ENCODE measurements at regions not wholly inside any gene's neighbourhood (a gene's known extent, or its start where the extent isn't known, plus 50 kb on each side); places are given as distances from the start of the nearest gene placed in this dataset.

- peak; percentile 58; the same call in 1 of the 2 replicates for TF ChIP-seq ZBTB20 (CRISPR knock-in tag; IDR thresholded peaks at IDR 0.05; ENCODE audit: borderline replicate concordance, low read depth)
- no peak for TF ChIP-seq SUZ12 (IDR thresholded peaks at IDR 0.05; ENCODE audit: low read depth, low read length)
- no peak for TF ChIP-seq AGO1 (IDR thresholded peaks at IDR 0.05; ENCODE audit: low read depth, low read length, poor library complexity, severe bottlenecking)
- peak; percentile 80; the same call in 1 of the 2 replicates for TF ChIP-seq HOMEZ (CRISPR knock-in tag; IDR thresholded peaks at IDR 0.05; ENCODE audit: low read depth)
- no peak for TF ChIP-seq ZNF318 (CRISPR knock-in tag; IDR thresholded peaks at IDR 0.05)
- TF ChIP-seq ZNF761 (CRISPR knock-in tag; conservative IDR thresholded peaks at IDR 0.05), result no peak
- peak; percentile 50; the same call in 1 of the 2 replicates for TF ChIP-seq ZNF124 (CRISPR knock-in tag; IDR thresholded peaks at IDR 0.05)
- no peak for TF ChIP-seq ZNF615 (CRISPR knock-in tag; IDR thresholded peaks at IDR 0.05; ENCODE audit: borderline replicate concordance)
- peak; percentile 48 for TF ChIP-seq TBL1XR1 (IDR thresholded peaks at IDR 0.05; ENCODE audit: borderline replicate concordance, low read length, partially characterized antibody)
- peak; percentile 33; the same call in 1 of the 2 replicates for TF ChIP-seq TFAP4 (IDR thresholded peaks at IDR 0.05; ENCODE audit: borderline replicate concordance, low read depth)
- TF ChIP-seq PHF21A (CRISPR knock-in tag; IDR thresholded peaks at IDR 0.05), result peak; percentile 88
- TF ChIP-seq ZNF136 (CRISPR knock-in tag; IDR thresholded peaks at IDR 0.05; ENCODE audit: low read depth), result no peak
- peak; percentile 98 for TF ChIP-seq SOX5 (CRISPR knock-in tag; IDR thresholded peaks at IDR 0.05; ENCODE audit: borderline replicate concordance)
These were observed 139.4 kb upstream of the RAB4A start (continued) for GRCh38 chr1:229131243-229132105.

Data from HepG2 (cell line).